GM19452 (cell line): ENCODE measurements at regions not wholly inside any gene's neighbourhood (a gene's known extent, or its start where the extent isn't known, plus 50 kb on each side); places are given as distances from the start of the nearest gene placed in this dataset.
A peak's percentile ranks its signal among the peaks of the same experiment; 100 is the strongest.

ENCODE experiments used
- ATAC-seq: cut with Tn5 transposase; IDR thresholded peaks from one replicate; pipeline ENCODE4 v1.9.1; 2021; ENCODE audit not compliant: unreplicated experiment

DNA sequence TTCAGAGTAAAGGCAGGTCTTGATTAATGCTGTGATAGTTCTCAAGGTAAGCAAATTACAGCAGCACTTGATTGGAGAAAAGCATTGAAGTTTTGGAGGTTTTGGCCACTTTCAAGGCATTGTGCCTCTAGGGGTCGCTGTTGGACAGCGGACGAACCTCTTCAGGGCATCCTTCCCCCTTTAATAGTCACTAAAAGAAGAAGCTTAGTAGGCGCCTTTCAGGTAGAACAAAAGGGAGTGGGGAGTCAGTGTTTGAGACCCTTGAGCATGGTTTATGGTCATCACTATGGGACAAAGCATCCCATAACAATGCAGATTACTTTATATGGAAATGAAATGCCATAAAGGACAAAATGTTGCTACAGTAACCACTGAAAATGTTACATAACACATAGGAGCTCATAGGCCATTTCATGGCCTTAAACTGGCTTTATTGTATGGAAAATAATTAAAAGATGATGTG, 199.5 kb upstream of the DCN start:
- ATAC-seq: peak; percentile 76

DNA sequence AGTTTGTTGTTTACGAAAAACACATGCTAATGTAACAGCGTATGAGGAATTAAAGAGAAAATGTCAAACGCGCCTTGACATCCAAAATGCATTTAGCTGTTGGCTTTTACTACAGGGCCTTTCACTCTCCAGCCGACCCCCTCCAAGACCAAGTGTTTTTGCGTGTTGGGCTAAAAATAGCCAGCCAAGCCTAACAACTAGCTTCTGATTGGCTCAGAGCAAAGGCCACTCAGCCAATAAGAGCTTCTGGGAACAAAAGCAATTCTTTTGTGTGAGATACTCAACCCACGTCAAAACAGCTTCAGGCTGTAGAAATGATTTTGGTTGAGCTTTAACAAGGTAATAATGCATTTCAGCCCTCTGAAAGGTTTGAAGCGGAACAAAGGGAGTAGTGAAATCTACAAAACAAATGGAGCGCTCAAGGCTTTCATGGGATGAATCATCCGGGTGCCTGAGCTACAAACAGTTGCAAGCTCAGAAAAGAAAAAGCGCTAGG, 198.7 kb upstream of the DCN start:
- ATAC-seq: peak; percentile 54

DNA sequence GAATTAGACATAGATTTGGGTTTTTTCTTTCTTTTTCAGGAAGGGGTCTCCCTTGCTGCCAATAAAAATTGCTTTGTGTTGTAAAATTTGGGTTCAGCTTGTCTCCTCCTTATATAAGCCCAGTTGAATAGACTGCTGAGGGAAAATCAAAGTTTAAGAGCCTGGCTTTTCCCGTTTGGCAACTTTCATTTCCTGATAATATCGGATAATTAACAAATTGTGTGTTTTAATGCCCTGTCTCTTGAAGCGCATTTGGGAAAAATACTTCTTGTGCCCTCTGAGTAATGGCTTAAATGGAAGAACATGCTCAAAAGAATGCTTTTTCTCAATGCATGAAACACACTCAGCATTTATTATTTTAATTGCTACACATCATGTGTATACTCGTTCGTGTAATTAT, 198.0 kb upstream of the DCN start:
- ATAC-seq: no peak

DNA sequence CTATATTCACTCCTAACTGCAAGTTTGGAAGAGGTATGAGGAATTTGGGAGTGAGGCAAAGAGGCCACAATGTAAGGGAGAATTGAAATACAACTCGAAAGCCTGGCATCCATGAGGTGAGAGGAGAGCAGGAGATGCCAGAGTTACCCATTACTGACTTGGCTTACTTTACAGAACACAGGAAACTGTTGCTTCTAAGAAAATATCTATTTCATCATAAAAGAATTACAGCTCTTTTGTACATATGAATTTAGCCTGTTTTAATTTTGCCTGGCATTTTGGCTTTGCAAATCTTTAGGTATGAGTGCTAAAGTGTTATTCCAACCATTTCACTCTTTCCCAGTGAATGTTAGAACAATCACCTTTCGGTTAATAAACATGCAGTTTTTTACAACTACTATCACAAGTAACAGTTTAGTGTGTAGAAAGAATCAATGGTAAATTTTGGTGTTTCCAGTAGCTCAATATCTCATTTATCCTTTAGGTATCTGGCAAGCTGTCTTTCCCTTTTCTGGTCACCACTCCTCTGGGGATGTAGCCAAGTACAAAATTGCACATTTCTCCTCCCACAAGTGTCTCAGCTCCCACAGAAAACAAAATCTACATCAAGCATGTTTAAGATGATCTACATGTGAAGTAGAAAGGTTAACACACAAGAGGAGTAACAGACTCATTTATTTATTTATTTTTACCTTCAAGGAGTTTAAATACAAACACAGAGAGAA, 196.6 kb upstream of the DCN start:
- ATAC-seq: no peak

DNA sequence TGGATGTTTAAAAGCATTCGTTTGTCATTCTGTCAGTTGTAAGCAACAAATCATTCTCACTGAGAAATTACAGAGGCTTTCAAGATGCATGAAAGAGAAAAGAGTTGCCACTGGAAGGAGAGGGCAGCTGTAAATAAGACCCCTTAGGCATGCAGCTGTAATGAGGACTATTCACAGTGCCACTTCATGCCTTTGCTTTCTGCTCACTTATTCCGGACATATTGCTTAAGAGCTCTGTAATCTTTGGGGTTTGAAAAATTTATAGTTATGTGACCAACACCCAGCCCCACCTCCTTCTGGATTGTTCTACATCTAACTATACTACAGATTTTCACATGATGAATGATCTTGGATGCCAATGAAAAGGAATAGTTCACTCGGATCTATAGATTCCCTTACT, 194.8 kb upstream of the DCN start:
- ATAC-seq: no peak

DNA sequence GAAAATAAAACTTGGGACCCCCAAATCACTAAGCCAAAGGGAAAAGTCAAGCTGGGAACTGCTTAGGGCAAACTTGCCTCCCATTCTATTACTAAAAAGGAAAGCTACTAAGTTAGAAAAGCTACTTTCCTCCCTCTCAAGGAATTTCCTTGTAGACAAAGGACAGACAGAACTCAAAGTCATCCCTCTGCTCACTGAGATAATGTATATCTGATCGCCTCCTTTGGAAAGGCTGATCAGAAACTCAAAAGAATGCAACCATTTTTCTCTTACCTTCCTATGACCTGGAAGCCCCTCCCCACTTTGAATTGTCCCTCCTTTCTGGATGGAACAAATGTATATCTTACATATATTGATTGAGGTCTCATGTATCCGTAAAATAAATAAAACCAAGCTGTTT, 190.5 kb upstream of the DCN start:
- no peak for ATAC-seq

DNA sequence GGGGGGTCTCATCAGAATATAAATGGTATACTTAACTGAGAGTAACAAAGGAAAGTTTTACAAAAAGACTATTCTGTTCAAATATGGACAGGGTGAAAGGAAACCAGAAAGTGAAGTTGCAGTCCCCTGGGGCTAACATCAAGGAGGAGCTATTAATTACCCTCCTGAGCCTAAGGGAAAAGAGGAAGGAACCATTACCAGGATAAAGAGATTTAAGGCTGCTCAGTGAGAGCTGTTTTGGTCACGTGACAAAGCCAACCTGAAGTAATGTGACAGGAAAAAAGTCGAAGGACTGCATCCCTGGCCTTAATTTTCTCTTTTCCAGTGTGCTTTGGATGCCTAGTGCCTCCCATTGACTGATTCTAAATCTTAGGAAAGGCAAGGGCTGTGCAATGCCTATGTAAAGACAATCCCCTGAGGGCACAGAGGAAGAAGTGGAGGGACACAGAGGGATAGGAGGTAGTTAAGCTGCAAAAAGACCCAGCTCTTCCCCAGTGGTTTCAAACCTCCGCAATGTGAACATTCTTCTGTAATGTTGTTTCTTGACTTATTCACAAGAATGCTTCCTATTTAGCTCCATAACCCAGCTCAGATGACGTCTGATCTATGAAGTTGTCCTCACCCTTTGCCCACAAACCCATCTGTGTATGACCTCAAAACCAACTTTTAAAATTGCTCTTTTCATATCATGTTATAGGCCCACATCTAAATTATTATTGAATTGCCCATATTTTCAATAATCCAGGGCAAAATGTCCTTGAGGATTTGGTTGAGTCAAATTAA, 187.7 kb upstream of the DCN start:
- no peak for ATAC-seq

DNA sequence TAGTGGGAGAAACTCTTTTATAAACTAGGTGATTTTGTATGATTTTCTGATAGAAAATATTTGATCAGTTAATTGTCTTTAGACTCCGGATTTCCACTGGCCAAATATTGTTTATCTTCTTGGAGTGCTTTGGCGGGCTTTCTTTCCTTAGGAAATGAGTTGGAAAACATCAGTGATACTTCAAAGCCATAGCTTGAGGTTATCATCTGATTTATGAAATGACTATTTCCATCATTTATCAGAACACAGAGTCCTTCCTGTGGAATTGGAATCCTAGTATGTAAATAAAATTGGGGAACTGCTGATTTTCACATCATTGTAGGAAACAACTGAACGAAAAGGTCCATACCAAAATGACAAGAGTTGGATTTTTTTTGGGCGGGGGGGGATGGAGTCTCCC, 186.0 kb upstream of the DCN start:
- ATAC-seq: no peak

DNA sequence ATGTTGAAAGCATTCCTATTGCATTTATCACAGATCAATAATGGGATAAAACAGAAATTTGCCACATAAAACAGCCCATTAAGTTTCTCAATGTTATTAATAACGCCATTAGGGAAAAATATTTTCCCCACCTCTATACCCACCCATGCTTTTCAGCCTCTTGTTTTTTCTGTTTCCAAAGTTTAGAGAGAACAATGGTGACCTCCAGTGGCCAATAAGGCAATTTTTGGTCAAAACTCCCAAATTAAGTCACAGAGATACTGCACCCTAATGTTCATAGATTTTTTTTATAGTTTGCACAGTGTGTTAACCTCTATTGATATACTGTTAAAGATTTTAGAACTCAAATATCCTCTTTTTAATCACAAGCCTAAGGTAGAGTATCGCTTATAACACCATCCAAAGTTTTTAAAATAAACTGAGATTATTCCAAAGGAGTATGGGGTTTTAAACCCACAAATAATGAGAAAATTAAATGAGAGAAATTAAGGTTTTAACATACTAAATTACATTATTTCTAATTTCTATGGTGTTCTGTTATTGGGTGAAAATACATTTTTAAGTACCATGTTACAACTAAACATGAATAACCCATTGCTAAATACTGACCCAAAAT, 184.7 kb upstream of the DCN start:
- ATAC-seq: no peak

DNA sequence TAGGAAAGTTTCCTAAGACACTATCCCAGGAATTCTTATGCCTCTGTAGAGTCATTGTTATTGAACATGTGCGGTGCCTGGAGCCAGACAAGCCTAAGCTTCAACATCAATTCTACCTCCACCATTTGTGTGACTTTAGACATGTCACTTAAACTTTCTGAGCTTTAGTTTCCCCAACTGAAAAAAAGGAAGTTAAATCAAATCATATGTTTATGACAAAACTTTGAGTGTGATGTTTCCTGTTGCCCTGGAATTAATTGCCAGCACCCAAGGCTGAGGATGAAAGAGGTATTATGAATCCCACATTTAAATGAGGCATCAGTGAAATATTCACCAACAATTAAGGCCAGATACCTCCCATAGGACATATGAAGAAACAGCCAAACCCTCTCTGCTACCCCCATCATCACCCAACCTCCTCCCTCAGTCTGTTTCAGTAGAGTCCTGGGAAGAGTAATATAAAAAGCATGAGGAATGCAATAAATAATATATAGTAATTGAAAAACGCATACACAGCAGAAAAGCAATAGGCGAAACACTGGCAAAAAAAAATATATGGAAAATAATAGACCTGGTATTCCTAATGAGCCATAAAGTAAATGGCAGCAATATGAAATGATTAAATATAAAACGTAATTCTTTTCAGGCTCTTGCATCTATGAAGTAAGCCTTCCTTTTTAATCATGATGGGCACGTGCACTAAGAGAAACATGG, 182.0 kb upstream of the DCN start:
- no peak for ATAC-seq

DNA sequence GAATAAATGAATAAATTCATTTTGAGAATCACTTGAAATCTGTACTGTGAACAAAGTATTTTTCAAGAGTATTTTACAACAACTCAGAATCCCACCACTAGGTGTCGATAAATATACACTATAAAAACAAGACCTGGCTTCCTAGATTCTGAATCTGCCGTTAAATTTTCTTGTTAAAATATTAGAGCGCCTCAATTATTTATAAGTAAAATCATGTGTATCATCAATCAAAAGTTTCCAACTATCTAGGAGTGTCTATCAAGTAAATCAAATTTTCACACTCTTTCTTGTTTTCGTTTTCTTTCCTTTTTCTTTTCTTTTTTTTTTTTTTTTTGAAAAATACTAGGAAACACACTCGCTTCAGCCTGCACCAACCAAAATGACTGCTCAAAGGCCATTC, 179.2 kb upstream of the DCN start:
- ATAC-seq: no peak

DNA sequence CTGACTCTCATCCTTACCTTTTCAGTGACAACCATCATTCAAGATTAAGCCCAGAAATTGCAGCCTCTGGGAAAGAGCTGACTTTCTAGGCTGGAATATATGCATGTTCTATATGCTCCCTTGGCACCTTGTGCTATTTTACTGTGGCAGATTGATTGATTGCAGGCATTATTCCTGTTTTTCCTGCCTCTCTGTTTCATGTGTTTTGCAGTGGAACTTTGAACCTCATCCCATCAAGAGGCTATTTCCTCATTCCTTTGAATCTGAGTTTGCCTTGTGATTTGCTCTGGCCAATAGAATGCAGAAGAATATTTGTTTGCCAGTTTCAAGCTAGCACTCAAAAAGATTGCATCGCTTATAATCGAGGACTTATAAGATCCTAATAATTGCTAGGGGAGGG, 174.8 kb upstream of the DCN start:
- ATAC-seq: no peak

DNA sequence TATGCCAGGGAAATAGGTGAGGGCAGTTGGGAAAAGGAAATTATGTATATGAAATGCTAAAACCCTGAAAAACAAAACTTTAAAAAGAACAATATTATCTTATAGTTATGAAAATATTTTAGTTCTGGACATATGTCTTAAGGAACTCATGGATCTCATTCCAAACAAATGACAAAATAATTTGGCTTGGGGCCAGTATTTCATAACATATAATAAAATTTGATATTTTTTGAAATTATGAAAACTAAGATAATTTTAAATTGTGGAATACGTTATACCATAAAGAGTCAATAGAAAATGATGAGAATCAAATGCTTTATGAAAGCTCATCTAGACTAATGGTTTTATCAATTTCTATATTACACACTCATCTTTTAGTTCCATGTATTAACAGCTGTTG, 173.8 kb upstream of the DCN start:
- ATAC-seq: no peak

DNA sequence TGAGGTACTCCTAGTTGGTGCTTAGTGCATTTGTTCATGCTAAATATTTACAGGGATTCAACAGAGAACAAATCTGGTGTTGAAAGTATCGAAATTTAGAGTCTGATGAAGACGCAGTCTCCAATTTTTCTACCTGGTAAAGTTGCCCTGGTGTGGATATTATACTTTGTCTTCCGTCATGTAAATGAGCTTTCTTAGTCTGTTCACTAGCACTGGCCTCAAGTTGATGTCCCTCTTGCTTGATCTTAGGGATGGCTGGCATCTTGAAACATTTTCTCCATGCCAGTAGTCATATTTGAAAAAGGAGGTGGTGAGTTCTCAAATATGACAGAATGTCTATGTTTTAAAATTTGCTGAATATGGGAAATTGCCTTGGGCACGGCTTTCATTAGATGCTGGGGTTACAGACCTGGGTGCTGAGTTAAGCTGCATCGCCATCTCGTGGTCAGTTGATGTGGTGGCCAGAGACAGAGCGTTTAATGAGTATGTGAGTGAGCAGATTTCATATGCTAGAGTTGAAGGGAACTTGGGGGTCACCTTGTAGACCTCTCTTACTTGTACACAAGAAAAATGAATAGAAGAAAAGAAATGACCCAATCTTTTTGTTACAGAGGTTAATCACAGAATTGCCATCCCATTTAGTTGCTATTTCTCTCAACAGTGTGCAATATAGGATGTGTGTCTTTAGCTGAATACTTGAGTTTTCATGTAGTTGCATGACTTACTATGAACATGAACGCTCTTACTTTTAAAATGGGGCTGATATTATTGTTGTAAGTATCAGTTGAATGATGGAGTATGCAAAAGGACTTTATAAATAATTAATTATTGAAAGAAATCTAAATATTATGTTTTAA, 172.8 kb upstream of the DCN start:
- ATAC-seq: peak; percentile 96

DNA sequence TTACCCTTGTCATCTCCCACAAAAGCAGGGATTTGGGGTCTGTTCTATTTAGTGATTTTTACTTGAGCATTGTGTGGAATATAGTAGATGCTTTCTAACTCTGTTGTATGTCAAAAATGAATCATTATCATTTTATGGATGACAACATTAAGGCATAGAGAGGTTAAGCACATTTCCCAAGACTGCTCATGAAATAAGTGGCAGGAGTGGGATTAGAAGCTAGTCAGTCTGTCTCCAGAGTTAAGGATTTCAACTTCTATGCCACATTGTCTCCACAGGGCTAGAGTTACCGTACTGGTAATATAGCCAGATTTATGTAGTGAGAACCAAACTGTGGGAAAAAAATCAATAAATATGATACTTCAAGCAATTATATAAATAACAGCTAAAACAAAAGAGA, 170.6 kb upstream of the DCN start:
- no peak for ATAC-seq

DNA sequence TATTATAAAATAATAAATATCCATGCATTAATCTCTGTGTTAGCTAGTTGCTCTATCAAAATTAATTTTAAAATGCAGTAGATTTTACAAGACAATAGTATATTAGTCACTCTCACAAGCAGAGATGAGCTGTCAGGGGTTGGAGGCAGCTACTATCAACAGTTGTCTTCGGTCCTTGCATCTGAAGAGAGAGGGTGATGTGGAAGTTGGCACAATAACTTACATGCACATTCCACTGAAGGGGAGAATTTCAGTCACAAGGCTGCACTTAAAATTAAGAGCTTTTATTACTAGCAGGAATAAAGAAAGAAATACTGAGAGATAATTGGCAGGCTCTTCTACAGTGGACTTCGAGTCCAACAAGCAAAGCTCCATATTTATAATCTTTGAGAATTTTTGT, 166.9 kb upstream of the DCN start:
- no peak for ATAC-seq

DNA sequence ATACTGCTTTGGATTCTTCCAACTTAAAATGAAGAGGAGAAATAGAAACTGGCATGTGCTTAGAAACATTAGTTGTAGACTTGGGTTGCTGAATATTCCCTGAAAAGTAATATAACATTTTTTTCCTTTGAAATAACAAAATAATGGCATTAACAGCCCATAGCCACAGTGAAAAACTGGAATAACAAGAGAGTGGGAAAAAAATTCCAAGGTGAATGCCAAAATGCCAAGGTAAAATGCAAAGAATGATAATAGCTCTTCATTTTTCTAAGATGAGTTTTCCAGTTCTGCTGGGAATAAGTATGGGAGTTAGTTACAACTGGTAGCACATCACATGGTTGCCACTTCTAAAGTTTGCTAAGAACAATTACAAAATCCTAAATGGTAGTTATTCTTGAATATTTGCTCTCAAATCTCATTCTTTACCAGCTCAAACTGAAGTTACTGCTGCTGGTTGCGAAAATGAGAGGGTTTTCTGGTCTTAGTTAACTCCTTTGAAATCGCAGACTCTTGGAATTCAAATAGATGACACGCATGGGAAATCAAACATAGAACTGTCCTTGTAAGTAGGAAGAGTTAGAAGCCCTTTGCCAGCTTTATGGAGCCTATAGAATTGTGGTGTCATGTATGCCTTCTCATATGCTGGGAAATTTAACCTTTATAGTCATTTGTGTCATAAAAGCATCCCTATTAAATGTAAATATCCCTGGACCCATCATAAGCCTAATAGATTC, 165.0 kb upstream of the DCN start:
- no peak for ATAC-seq

DNA sequence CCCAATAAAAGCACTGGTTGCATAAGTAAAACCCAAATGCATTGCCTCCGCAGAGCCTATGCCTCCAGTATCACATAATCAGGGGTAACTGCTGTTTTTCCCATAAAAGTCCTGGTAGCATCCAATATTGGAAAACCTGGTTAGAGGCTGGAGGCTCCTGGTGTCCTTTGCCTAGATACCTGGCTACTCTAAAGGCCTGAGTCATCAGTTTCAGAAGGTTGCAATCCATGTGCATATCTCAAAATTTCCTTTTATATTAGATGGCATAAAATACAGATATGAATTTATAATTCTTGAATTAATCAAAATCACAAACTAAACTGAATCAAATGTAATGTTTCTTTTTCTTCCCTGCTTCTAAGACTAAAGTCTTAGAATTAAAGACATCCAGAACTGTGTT, 164.2 kb upstream of the DCN start:
- ATAC-seq: no peak

DNA sequence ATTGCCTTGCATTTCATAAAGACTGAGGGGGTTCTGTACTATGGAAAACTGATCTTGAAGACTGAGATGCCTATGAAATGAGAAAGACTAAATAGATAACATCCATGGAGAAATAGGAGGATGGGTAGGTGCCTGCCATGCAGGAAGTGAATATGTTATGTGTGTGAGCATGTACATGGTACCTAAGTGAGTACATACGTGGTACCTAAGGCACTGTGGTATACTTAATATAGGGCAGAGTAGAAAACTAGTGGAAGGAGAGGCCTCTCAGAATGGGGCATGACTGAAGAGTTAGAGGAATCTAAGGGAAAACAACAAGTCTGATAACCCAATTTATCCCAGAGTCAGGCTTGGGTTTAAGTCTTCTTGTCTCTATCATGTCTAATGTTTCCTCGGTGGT, 161.8 kb upstream of the DCN start:
- ATAC-seq: no peak

DNA sequence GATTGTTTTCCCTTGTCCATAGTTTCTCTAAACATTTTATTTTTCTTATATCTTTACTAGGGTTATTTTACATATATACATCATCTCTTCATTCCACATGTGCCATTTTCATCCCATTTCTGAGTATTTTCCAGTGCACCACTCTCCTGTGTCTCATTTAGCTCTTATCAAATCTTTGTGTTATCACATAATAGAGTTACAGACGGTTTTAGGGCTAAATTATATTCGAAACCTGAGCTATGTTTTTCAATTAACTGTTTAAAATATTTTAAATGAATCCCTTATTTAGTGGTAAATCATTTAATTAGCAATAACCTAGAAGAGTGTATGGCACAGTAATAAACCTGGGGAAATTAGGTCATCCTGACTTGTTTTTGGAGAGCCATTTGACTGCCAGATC, 160.4 kb upstream of the DCN start:
- no peak for ATAC-seq
